GM19452 (cell line): ENCODE measurements at regions not wholly inside any gene's neighbourhood (a gene's known extent, or its start where the extent isn't known, plus 50 kb on each side); places are given as distances from the start of the nearest gene placed in this dataset.

ENCODE experiments used
- ATAC-seq: cut with Tn5 transposase; IDR thresholded peaks from one replicate; pipeline ENCODE4 v1.9.1; 2021; ENCODE audit not compliant: unreplicated experiment

DNA sequence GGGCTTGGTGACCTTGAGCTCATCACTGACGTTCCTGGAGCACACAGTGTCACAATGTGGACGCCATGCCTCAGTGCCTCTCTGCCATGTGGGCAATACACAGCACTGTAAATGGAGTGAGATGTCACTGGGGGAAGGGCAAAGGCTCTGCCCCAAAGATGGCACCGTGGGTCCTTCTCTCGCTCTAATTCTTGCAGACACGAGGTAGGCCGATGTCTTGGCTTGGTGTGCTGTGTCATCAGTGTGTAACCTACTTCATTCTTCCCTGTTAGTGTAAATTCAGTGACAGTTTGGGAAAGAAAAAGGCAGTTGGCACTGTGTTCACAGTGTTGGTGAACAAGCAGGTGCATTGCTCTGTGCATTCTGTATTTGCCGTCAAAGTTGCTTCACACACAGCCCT, 309.3 kb upstream of the MYT1L start:
- no peak for ATAC-seq

DNA sequence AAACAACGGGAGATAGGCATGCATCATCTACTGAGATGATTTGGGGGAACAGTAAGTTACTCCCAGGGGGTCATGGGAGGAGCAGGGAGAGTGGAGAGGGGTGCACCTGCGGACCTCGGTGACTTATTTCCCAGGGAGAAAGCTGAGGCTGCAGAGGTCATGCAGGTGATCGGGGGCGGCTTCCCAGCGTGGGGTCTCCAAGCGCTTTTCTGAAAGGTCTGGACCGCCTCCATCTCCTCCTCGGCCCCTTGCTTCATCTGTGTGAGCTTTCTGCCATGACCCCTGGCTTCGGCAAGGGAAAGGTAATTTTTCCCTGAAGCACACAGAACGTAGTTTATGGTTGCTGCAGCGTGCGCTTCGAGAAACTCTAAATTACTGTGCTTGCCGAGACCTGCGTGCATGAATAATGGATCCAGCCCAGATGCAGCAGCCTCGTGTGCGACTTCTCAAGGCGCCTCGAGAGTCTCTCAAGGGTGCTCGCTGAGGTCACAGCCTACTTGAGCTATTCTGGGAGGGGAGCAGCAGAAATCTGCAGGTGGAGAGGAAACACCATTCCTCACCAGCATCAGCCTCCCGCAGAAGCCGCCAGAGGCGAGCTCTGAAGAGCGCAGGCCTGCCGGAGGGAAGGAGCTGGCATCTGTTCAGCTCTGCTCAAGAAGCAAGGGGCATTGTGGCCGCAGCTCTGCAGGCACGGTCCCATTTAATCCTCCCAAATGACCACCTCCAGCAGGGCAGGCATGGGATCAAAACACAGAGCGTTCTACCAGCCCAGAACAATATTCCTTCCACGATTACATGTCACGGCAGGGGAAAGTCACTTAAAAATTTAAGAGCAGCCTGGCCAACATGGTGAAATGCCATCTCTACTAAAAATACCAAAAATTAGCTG, 308.4 kb upstream of the MYT1L start:
- ATAC-seq, result no peak

DNA sequence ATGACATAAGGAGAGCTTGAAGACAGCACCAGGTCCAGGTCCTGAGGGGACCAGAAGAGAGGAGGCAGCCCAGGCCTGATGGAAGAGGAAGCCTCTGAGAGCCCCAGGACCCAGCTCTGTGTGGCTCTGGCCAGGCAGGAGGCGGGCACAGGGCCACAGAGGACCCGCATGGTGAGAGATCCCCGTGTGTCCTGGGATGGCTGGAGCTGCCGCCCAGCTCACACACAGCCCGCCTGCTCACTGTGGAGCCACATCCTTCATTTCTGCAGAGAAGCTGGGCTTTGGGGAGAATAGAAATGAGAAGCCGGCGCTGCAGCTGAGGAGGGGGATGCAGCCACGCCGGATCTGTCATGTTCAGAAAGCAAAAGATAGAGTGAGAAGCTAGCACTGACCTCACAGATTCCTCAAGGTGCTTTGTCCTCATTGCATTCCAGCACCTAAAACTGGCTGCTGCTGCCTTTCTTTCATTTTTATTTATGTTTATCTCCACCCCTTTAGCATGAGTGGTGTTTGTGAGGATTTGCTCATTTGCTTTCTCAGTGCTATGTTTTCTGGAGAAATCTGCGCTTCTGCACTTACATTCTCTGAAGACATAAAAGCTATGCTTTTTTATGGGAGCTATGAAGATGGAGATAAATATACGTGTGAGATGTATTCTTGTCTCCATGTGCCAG, 307.6 kb upstream of the MYT1L start:
- ATAC-seq, result no peak

DNA sequence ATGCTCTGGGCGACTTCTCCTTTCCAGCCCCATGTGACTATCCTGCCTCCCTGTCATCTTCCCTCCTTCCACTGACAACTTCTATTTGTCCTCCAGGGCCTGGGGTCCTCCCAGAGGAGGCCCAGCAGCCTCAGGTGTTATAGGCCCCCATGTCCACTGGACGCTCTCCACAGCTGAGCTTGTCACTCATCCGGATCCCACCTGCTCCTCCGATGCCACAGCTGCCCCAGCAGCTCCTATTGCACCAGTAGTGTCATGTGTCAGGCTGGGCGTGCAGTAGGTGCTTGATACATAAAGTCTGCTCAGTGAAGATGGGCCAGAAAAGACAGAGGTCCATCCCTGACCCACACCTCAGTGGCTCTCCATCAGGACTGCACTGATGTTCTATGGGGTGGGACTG, 305.7 kb upstream of the MYT1L start:
- ATAC-seq, result no peak

DNA sequence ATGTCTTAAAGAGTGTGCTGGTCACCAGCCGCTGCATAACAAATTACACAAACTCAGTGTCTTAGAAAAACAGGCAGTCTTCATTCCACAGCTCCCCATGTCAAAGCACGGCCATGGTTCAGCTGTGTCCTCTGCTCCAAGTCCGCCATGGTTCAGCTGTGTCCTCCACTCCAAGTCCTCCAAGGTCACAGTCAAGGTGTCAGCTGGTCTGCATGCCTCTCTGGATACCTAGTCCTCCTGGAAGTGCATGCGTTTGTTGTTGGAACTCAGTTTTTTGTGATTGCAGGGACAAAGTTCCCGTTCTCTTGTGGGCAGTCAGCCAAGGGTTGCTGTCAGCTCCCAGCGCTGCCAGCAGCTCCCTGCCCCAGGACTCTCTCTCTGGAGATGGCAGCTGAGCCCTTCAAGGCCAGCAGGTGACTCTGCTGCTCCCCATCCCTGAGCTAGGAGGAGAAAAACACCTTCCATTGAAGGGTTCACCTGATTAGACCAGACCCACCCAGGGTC, 304.0 kb upstream of the MYT1L start:
- ATAC-seq, result no peak

DNA sequence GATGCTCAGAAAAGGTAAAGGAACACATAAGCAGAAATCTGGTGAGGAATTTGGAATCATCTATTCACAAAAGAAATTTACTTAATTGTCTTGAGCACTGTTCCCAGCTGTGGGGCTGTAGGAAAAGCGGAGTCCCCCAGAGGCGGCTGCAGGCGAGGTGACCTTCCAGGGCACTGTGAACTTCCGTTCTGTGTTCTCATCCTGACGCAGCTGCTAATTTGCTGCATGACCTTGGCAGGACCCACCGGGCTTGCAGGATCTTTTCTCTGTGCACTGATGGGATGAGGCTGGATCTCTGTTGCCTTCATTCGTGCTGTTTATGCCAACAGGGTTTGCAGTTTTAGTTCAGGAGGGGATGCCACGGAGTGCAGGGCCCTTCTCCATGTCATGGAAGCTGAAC, 301.9 kb upstream of the MYT1L start:
- ATAC-seq, result no peak

DNA sequence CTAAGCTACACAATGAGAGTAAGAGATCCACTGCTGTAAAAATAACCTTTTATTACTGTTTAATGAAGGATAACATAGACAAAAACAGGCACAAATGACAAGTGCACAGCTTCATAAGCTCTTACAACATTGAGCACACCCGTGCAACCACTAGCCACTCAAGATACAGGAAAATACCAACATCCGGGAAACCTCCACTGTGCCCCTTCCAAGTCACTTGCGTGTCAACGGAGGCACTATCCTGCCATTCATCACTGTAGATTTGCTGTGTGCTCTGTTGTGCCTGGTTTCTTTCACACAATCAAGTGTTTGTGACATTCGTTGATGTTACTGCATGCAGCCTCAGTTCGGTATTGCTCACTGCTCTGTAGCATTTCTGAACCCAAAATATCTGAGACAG, 292.9 kb upstream of the MYT1L start:
- ATAC-seq, result no peak

DNA sequence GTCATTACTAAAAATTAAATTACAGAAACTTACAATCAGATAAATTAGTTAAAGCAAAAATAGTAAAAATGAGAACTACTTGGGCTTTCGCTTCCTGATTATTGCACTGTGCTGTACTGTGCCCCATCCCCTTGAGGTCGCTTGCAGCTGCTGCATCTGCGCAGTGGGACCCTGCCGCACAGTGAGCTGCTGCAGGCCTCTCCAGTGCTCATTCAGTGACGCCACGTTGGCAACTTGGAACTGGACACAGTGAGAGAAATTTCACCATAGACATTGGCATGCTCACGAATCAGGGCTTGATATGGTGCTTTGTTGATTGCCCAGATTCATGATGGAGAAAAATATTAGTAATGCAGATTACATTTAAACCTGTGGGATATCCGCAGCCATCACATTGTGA, 290.8 kb upstream of the MYT1L start:
- no peak for ATAC-seq

DNA sequence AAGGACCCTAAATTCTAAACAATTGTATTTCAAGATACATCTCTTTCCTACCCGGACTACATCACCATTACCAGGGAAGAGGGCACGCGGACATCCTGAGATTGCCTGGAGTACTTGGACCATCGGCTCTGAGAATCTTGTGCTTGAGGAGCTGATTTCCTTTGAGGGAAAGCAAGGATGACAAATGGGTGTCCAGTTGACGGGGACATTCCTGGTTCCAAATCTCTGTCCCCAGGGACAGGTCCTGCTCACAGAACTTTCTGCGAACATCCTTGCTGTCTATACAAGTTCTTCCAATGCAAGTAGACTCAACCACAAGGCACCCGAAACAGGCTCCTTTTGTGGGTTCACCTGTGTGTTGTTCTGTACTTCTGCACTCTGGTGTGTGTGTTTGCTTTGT, 289.5 kb upstream of the MYT1L start:
- ATAC-seq, result no peak

DNA sequence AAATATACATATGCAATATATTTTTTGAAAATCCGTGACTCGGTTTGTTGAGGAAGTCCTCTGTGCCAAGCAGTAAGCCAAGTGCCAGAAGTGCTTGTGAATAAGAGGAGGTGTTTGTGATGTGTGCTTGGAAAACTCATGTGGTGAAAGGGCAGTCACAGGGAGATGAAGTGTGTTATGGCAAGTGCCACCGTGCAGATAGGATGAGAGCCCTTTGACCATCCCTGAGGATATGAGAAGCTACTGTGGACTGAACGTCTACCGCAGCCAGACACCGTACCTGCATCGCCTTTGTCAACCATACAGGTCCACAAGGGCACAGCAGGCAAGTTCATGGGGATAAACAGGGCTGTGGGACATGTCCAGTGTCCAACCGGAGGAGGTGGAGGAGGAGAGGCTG, 288.9 kb upstream of the MYT1L start:
- no peak for ATAC-seq

DNA sequence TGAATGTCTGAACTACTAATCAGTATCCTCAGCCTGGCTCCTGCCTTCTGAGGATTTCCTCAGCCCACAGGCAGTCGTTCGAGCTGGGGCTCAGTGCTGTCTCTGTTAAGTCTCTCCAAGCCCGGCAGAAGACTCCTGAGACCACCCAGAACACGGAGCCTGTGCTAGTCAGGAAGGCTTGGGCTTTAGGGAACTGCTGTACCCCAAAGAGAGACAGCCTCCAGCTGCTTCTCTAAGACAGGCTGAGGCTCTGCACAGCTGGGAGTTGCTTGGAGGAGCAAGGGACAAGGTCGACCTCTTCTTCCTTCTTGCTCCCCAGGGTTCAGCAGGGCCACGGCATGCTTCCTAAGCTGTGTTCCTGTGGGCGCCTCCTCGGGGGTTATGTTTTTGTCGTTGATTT, 283.4 kb upstream of the MYT1L start:
- ATAC-seq, result no peak

DNA sequence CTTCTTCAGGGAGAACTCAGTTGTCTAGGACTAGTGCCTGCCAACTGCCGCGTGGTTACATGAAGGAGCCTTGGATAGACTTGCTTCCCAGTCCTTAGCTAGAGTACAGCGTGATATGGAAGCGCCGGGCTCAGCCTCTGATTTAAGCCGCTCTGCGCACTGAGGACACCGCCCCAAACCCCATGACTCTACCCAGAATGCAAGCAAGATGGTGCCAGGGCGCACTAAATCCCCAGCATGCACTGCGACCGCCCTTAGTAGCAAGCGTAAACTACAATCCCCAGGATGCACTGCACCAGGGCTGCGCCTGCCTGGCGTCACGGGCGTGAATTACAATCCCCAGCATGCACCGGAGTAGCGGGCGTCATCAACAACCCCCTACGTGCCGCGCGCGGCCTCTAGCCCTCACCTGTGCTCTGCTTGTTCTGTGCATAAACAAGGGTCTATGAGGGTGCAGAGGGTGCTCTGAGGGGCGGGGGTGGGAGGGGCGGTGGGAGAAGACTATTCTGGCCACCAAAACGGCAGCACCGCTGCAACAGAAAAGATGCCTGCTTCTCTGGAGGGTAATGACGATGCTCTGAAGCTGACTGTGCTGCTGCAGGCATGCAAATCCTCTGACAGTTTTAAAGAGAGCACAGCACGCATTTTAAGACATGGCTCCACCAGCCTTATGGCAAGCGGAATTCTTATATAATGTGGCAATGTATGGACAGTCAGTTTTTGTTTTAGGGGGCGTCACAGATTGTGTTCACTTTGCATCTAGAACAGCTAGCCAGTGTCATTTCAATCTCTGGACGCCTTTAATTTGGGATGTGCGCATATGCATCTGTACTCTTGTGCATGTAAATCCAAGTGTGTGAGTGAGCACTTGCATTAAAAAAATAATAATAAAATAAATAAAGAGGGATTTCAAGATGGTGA, 282.5 kb upstream of the MYT1L start:
- peak; percentile 99 for ATAC-seq

DNA sequence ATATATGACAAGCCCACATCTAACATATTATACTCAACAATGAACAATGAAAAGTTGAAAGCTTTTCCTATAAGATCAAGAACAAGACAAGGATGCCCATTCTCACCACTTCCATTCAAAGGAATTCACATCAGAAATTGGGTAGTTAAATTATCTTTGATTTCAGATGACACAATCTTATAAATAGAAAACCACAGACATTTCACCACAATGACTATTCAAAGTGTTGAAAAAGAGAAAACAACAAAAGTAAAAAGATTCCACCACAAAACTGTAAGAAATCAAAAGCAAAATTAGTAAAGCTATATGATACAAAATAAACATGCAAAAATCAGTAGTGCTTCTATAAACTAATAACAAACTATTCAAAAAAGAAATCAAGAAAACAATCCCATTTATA, 279.7 kb upstream of the MYT1L start:
- no peak for ATAC-seq

DNA sequence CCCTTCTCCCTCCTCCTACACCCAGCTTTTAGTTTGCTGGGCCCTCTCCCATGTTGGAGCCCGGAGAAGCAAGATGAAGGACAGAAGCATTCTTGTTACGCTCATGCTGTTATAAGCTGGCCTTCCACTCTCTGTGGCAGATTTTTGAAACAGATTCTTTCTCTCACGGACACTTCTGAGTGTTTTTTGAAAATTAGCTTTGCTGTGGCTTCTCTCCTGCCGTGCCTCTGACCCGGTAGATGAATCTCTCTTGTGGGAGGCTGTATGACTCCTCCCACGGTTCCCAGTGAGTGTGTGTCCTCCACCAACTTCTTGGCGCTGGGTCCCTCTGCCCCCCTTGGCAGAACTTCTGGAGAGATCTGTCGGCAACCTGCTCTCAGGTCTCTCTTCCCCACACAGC, 269.3 kb upstream of the MYT1L start:
- no peak for ATAC-seq

DNA sequence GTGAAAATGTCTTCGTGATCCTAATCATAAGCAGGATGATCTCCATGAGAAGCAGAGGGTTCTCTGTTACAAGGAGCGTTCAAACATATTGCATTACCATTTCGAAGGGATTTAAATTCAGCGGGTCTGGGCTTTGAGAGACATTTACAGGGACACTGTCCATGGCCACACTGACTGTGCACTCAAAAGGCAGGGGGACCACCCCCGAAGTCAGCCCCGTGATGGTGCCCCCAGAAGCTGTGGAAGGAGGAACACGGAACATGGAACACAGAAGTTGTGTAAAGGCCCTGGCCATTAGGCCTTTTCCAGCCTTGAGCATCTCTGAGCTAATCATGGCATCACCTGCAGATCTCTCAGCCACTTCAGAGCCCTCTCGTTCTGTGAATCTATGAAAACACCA, 268.4 kb upstream of the MYT1L start:
- ATAC-seq, result no peak

DNA sequence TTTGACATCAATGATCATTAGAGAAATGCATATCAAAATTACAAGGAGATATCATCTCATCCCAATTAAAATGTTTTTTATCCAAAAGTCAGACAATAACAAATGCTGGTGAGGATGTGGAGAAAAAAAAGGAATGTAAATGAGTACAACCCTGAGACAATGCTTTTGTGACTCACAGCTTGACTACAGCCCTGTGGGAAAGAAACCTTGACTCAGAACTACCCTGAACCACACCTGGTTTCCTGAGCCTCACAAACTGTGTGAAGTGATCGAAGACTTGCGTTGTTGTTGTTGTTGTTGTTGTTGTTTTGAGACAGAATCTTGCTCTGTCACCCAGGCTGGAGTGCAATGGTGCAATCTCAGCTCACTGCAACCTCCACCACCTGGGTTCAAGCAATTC, 266.6 kb upstream of the MYT1L start:
- no peak for ATAC-seq

DNA sequence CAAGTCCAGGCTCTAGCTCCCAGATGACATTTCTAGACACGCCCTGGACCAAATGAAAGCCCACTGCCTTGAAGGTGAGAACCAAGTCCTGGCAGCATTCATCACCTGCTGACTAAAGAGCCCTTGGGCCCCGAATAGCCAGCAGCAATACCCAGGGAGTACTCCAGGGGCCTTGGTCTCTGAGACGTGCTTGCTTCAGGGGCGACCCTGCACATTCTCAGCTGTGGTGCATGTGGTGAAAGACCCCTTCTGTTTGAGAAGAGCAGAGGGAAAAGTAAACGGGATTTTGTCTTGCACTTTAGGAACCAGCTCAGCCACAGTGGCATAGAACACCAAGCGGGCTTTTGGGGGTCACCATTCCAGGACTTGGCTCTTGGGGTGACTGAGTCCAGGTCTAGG, 260.5 kb upstream of the MYT1L start:
- ATAC-seq, result no peak

DNA sequence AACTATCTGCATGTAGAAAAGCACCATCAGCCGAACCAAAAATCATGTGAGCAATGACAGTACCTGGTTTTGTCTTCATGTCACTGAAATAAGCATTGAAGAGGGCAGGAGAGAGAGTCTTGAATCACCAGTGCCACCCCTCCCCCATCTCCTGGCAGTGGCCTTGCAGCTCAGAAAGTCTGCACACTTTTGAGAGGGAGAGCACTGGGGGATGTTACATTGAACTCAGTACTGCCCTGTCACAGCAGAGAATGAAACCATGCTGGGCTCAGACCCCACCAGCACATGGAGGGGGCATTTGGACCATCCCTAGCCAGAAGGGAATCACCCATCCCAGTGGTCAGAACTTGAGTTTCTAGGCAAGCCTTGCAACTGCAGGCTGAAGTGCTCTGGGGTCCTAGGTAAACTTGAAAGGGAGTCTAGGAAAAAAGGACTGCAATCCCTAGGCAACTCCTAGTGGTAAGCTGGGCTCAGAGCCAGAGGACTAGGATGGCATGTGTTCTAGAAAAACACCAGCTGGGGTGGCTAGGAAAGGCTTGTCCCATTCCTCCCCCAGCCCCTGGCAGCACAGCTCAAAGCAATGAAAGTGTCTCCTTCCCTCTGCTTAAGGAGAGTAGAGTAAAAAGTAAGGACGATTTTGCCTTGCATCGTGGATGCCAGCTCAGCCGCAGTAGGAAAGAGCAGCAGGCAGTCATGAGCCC, 259.9 kb upstream of the MYT1L start:
- ATAC-seq, result no peak

DNA sequence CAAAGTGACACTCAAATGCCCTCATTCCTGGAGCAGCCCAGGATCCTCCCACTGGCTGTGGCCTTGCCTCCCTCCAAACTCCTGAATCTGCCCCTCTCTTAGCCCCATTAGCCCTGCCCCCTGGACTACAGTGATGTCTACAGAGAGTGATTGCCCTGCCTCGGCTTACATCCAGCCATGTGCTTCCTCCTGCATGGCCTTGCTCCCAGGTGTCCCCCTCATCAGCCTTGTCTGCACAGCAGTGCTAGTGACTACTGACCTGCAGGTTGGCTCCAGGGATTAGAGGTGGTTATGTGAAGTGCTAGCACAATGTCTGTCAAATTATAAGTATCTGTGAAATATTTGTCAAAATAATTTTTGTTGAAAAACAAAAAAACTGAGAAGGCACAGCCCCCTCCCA, 259.1 kb upstream of the MYT1L start:
- ATAC-seq, result no peak

DNA sequence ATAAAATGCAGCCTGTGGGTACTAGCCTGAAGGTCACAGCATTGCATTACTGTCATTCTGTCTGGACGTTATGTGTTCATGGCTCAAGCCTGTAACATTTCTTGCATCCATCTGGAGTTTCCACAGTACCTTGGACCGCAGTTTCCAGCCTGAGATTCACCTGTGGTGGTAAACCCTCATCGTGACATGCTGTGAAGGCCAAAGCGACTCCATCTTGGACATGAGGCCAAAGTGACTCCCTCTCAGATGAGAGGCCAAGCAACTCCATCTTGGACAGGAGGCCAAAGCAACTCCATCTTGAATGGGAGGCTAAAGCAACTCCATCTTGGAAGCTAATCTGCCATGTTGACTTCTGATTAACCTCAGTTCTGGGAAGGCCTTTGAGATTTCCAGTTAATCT, 257.7 kb upstream of the MYT1L start:
- no peak for ATAC-seq

DNA sequence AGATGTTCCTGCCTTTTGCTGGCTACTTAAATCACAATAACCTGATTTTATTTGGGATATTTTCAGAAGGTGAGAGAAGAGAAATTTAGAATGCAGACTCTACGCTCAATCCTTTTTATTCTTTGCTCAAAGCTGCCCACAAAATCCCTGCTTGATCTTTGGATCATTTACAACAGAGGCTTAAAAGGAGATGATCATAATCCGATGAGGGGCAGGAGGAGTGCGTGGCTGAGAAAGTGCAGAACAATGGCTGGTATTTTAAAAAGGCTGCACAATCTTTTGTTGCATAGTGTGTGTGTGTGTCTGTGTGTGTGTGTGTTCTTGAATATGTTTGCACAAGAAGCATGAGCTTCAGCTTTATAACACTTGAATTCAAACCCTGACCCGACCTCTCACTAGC, 256.3 kb upstream of the MYT1L start:
- no peak for ATAC-seq
